Endothelial cell of umbilical vein (primary cell): ENCODE measurements at regions not wholly inside any gene's neighbourhood (a gene's known extent, or its start where the extent isn't known, plus 50 kb on each side); places are given as distances from the start of the nearest gene placed in this dataset.

Experiments used
- BruUV-seq: library from RNA; stranded (reverse); fragments of 400-500 nt; replicated peaks from 2 replicates; lab custom pipeline; 2021; lab: Mats Ljungman, UMichigan
- CTCF ChIA-PET: fragments of 300-600, 350-600 bp; sonication (Branson Sonifier 250); formaldehyde crosslinking; loops from one replicate; lab custom pipeline; 2021; ENCODE audit warnings: antibody characterized with exemption, inconsistent platforms; lab: Charles Lee
- POLR2A ChIA-PET: fragments of 300-600, 350-600 bp; sonication (Branson Sonifier 250); formaldehyde crosslinking; loops from one replicate; lab custom pipeline; 2021; ENCODE audit warnings: antibody characterized with exemption, inconsistent platforms; lab: Charles Lee
- DNase-seq: peaks from one replicate; pipeline ENCODE4 v3.0.0-alpha.2; 2011; ENCODE audit warnings: low read depth, low spot score
- FAIRE-seq: peaks from 2 replicates; lab custom pipeline; 2011; peaks lifted over from hg19 to GRCh38; lab: Jason Lieb, UNC
- H2AFZ ChIP-seq: 2 replicates; pipeline ENCODE4 v1.6.0; 2012; ENCODE audit warnings: low read depth, low read length, control low read depth, inconsistent platforms
- H3K27ac ChIP-seq: 2 replicates; pipeline ENCODE4 v1.5.1; 2011; ENCODE audit warnings: low read depth, mild to moderate bottlenecking, control low read depth, low read length, moderate library complexity; ENCODE audit not compliant: insufficient read depth
- H3K27me3 ChIP-seq, 2 experiments: 2 replicates each; pipeline versions ENCODE4 v1.6.0 to v1.6.1; 2011; ENCODE audit warnings: low read length in 2 of 2, mixed read lengths in 1 of 2; ENCODE audit not compliant: control insufficient read depth in 2 of 2, insufficient read depth in 2 of 2
- H3K36me3 ChIP-seq, 2 experiments: 2 replicates in 1 of 2; 3 replicates in 1 of 2; pipeline ENCODE4 v1.5.1; 2011; ENCODE audit warnings: low read length in 2 of 2, mild to moderate bottlenecking in 1 of 2, moderate library complexity in 1 of 2; ENCODE audit not compliant: control insufficient read depth in 2 of 2, insufficient read depth in 2 of 2; ENCODE audit errors: extremely low read depth in 1 of 2
- H3K4me1 ChIP-seq: 3 replicates; pipeline ENCODE4 v1.5.1; 2011; ENCODE audit warnings: mild to moderate bottlenecking, low read length; ENCODE audit not compliant: control insufficient read depth, insufficient read depth; ENCODE audit errors: extremely low read depth
- H3K4me2 ChIP-seq: 2 replicates; pipeline ENCODE4 v1.6.1; 2011; ENCODE audit warnings: low read length, control low read depth, mixed read lengths; ENCODE audit not compliant: insufficient read depth
- H3K4me3 ChIP-seq, 3 experiments: fragments of 200-600 bp in 1 of 3; sonication (generic), shearing (Covaris generic) in 1 of 3; replicated peaks in 1 of 3; 2 replicates each; pipeline ENCODE4 v1.5.1; 2011 to 2016; ENCODE audit warnings: control low read depth in 3 of 3, low read length in 3 of 3, mild to moderate bottlenecking in 2 of 3, inconsistent platforms in 1 of 3, low read depth in 1 of 3, moderate library complexity in 1 of 3; ENCODE audit not compliant: insufficient read depth in 1 of 3
- H3K79me2 ChIP-seq: 2 replicates; pipeline ENCODE4 v1.6.0; 2012; ENCODE audit warnings: low read length, inconsistent platforms; ENCODE audit not compliant: control insufficient read depth, insufficient read depth
- H3K9ac ChIP-seq: replicated peaks from 2 replicates; pipeline ENCODE3; 2011; ENCODE audit warnings: low read length, control low read depth; ENCODE audit not compliant: insufficient read depth; ENCODE audit errors: extremely low read depth
- H3K9me1 ChIP-seq: replicated peaks from 3 replicates; pipeline ENCODE4 v1.6.0; 2011; ENCODE audit warnings: mild to moderate bottlenecking, low read length; ENCODE audit not compliant: control insufficient read depth, insufficient read depth; ENCODE audit errors: extremely low read depth
- H3K9me3 ChIP-seq: replicated peaks from 2 replicates; pipeline ENCODE4 v1.5.1; 2012; ENCODE audit warnings: low read length, inconsistent platforms; ENCODE audit not compliant: control insufficient read depth, insufficient read depth
- H4K20me1 ChIP-seq: replicated peaks from 2 replicates; pipeline ENCODE3; 2011; ENCODE audit warnings: mild to moderate bottlenecking, low read length; ENCODE audit not compliant: control insufficient read depth, insufficient read depth; ENCODE audit errors: extremely low read depth
- EZH2 ChIP-seq: IDR thresholded peaks from 2 replicates; pipeline ENCODE4 v1.6.1; 2012; ENCODE audit warnings: borderline replicate concordance, low read depth, mild to moderate bottlenecking, moderate library complexity, low read length, inconsistent platforms; ENCODE audit not compliant: severe bottlenecking
- FOS ChIP-seq: IDR thresholded peaks from 2 replicates; pipeline ENCODE4 v1.6.1; 2011; ENCODE audit warnings: mild to moderate bottlenecking, low read length, moderate library complexity, borderline replicate concordance; ENCODE audit not compliant: insufficient read depth
- GATA2 ChIP-seq: IDR thresholded peaks from 2 replicates; pipeline ENCODE4 v1.7.0; 2011; ENCODE audit warnings: low read depth, mild to moderate bottlenecking, moderate library complexity, mixed read lengths, low read length; ENCODE audit not compliant: insufficient read length, insufficient read depth
- JUN ChIP-seq: IDR thresholded peaks from 2 replicates; pipeline ENCODE4 v1.6.1; 2011; ENCODE audit warnings: borderline replicate concordance, low read depth; ENCODE audit not compliant: insufficient read length, insufficient read depth
- dilution Hi-C: fragments of 300-500 bp; cut with MboI; formaldehyde crosslinking; loops from one replicate; pipeline ENCODE4 v1.15.0; 2019; ENCODE audit warnings: low sequenced_read_pairs; ENCODE audit not compliant: extremely low pct_ligation_motif_present
- intact Hi-C: fragments of 100-400 bp; cut with micrococcal nuclease; formaldehyde crosslinking; loops from one replicate; pipeline ENCODE4 v1.10.0; 2022

- no peak for FAIRE-seq
- ChIA-PET POLR2A (no interaction called here), CTCF (no interaction called here)
- intact Hi-C loops = no loop called here
- TF ChIP-seq EZH2 (no peak), FOS (no peak), GATA2 (peak; percentile 58)
- no peak overlapping the region for H3K9ac ChIP-seq
- no peak overlapping the region for H2AFZ ChIP-seq
- no peak overlapping the region for H3K27ac ChIP-seq
- no peaks in the 10 kb centered on the region for H3K79me2 ChIP-seq
- H3K36me3 ChIP-seq = no peaks in the 10 kb centered on the region
- no TSS peak for BruUV-seq
- H3K4me1 ChIP-seq = no peaks in the 10 kb centered on the region
- no peak for DNase-seq
- H3K4me3 ChIP-seq = no peak overlapping the region
- no peak overlapping the region for H3K4me2 ChIP-seq
- dilution Hi-C loops = no loop called here
- no peaks in the 10 kb centered on the region for H3K27me3 ChIP-seq
- no peaks in the 10 kb centered on the region for H3K9me3 ChIP-seq
- H3K9me1 ChIP-seq = no peaks in the 10 kb centered on the region
- H4K20me1 ChIP-seq = no peaks in the 10 kb centered on the region
These were observed 214.4 kb upstream of the BLID start for GRCh38 chr11:122330279-122330965.

- Histone ChIP-seq H3K4me2 (no peak overlapping the region), H3K9me1 (no peaks in the 10 kb centered on the region), H3K27ac (no peak overlapping the region), H3K9me3 (no peaks in the 10 kb centered on the region), H3K79me2 (no peaks in the 10 kb centered on the region), H3K4me3 (no peak overlapping the region), H3K27me3 (no peaks in the 10 kb centered on the region), H3K9ac (no peak overlapping the region), H2AFZ (no peak overlapping the region), H3K4me1 (no peaks in the 10 kb centered on the region), H3K36me3 (no peaks in the 10 kb centered on the region), H4K20me1 (no peaks in the 10 kb centered on the region)
- TF ChIP-seq FOS = no peak
- TF ChIP-seq JUN = no peak
- no peak for TF ChIP-seq EZH2
- no TSS peak for BruUV-seq
- FAIRE-seq (no peak), DNase-seq (no peak)
- ChIA-PET CTCF (no interaction called here), POLR2A (no interaction called here)
- intact Hi-C loops (no loop called here), dilution Hi-C loops (no loop called here)
These were observed 211.5 kb upstream of the BLID start for GRCh38 chr11:122327528-122327927.
